ENCODE measurements at regions not wholly inside any gene's neighbourhood (a gene's known extent, or its start where the extent isn't known, plus 50 kb on each side); places are given as distances from the start of the nearest gene placed in this dataset.
"Not testable (repeated sequence)": the region's sequence is repeated elsewhere in the genome, so short reads cannot be mapped to it uniquely, and the experiment has no call there.

DNA sequence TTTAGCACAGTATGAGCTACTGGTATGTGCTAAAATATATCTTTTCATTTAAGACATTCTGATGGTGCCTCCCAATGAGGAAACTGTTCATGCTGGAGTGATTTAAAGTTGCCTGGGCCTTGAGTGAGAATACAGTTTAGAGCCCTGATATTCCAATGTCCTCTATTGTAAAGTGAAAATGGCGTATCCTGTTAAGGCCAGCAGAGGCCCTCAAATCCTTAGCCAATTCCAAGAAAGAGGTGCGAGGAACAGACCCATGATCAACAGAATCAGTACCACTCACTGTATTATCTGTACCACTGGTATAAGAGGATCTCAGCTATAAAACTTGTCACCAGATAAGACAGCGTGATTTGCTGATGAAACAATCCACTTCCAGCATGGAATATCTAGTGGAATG is 273.1 kb upstream of the SLITRK5 start:
- POLR2A ChIA-PET = interaction anchor here (0.6 kb wide), 1 partner anchor 1539 kb away, joined by 3 read pairs; no protein-coding TSS in a partner anchor
- CTCF ChIA-PET = no interaction called here

- POLR2A ChIA-PET = no interaction called here
- CTCF ChIA-PET = no interaction called here
Observed at GRCh38 chr13:87403748-87404432, 267.3 kb upstream of the SLITRK5 start.

DNA sequence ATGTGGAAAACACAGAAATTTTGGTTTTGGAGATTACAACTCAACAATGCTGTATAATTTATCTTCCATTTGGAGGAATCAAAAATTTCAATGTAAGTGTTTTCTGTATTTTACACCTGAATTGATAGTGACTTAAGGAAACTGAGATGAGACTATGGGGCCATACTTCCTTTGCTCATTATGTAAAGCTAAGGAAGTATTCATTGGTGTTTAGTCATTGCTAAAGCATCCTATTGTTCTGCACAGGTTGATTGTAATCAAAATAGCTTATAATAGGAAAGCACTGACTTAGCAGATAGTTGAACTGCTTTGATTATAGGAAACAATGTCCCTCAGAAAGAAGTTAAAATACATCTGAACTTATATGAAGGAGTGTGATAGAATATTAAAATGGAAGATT is 244.4 kb upstream of the SLITRK5 start:
- POLR2A ChIA-PET = no interaction called here
- CTCF ChIA-PET = no interaction called here

- ChIA-PET CTCF (no interaction called here), POLR2A (no interaction called here)
Observed at GRCh38 chr13:87444135-87444534, 227.0 kb upstream of the SLITRK5 start.

DNA sequence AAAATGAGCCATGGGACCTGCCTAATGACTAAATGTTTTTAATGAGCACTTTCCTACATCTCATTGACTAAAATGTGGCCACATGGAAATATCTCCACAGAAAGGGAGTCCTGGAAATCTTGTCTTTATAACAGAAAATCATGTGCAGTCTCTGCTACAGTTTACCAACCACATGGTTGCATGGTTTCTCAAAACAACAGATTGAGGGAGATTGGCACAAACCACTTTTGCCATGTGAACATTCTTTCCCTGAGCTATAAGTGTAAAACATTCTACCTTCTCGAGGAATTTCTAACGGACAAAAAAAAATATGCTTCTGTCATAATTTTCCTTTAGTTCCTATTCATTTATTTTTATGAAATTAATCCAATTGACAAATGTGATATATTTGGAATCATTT is 218.9 kb upstream of the SLITRK5 start:
- ChIA-PET CTCF (no interaction called here), POLR2A (no interaction called here)

- CTCF ChIA-PET = no interaction called here
Observed at GRCh38 chr13:87453244-87453643, 217.9 kb upstream of the SLITRK5 start.

GRCh38 chr13:87459419-87459818 is 211.8 kb upstream of the SLITRK5 start:
- ChIA-PET POLR2A (no interaction called here), CTCF (no interaction called here)

More at GRCh38 chr13:87453244-87453643, 217.9 kb upstream of the SLITRK5 start:
- POLR2A ChIA-PET = no interaction called here

DNA sequence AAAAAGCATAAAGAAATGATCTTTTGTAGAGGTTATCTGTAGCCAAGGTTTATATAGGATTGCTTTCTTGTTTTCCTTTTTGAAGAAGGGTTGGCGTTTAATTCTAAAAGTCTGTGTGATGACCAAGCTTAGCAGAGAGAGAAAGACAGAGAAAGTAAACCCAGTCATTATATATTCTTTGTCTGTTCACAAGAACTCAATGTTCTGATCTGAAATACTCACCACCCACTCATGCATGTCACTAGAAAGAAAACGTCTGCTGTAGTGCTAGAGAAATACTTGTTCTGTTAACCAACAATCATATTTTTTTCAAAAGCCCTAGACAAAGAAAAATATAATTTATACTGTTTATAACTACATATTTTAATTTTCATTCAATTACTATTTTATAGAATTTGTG is 173.7 kb upstream of the SLITRK5 start:
- POLR2A ChIA-PET = no interaction called here
- CTCF ChIA-PET = no interaction called here

DNA sequence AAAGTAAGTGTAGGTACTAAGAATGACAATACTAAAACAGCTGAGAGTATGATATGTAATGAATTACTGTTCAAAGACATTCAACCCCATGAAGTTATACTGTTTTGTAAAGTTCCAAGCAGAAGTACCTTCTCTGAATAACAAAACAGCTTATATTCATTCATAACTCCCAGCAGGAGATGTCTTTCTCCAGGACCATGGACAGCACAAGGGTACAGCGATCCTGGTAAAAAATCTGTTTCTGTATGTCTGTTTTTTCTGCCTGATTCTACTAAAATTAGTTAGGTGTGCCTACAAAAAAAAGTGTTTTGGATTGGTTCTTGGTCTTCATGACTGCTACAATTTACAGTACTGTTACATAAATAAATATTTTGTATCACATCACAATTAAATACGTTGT is 172.5 kb upstream of the SLITRK5 start:
- POLR2A ChIA-PET = no interaction called here
- CTCF ChIA-PET = no interaction called here

DNA sequence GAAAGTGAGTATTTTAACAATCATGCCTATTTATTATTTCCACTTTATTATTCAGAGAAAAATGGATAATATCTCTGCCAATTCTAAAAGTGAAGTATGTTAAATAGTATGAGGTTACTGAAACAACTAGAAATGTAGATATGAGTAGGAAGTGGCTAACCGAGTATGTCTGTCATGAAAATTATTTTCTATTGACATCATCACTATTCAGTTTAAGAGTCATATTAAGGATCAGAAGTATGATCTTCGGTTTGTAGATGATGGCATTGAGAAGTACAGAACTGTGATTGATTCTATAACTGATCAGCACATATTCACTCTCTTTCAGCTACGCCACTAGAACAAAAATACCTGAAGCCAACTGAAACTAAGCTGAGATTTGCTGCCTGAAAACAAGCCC is 146.4 kb upstream of the SLITRK5 start:
- ChIA-PET POLR2A (no interaction called here), CTCF (no interaction called here)

DNA sequence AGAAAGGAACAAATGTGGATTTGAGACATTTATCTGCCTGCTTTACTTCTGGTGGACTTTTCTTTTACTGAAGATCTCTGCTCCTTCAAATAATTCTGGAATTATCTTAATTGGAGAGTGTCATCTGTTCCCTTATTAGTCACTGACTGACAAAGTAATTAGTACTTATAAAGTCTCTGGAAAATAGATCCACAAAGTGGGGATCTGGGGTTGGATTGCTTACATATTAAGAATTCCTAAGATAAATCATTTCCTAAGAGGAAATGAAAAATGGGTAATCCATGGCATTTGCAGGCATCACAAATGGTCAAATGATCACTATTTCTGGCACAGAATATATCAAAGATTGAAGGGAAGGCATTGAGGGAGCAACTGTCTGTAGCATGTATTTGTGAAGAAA is 137.4 kb upstream of the SLITRK5 start:
- CTCF ChIA-PET = no interaction called here
- POLR2A ChIA-PET = no interaction called here

DNA sequence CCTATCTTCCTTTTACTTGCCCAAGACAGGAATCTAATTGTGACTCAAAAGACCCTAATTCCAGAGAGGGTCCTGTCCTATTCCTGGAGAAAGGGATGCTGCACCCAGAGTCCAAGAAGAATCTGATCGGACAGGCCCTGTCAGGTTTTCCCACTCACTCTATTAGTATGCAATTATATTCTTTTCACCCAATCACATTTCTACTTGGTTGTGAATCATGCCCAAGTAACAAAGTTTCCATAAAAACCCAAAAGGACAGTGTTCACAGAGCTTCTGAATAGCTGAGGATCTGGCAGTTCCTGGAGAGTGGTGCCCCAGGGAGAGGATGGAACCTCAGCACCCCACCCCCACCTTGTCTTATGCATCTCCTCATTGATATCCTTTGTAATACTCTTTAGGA is 135.3 kb upstream of the SLITRK5 start:
- ChIA-PET CTCF (no interaction called here), POLR2A (no interaction called here)

GRCh38 chr13:87536499-87536898 is 134.7 kb upstream of the SLITRK5 start:
- ChIA-PET CTCF (no interaction called here), POLR2A (no interaction called here)

GRCh38 chr13:87536899-87537298 is 134.3 kb upstream of the SLITRK5 start:
- ChIA-PET POLR2A (no interaction called here), CTCF (no interaction called here)

DNA sequence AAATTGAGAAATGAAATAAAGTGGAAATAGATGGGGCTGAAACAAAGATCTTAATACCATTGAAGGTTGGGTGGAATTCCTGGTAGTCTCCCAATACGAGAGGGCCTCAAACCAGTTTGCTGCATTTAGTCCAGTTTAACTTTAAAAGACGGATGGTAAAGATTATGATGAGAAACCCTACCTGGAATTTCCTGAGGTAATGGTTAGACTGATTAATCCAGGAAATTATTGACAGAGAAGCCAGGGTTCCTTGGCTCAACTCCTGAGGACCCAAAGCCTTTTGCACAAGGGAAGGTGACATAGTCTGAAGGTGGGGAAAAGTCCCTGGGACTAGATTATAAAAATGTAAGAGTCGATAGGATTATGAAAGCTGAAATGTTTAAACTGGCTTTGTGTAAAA is 133.2 kb upstream of the SLITRK5 start:
- CTCF ChIA-PET = no interaction called here
- POLR2A ChIA-PET = no interaction called here

- CTCF ChIA-PET = no interaction called here
- POLR2A ChIA-PET = no interaction called here
Observed at GRCh38 chr13:87538366-87539052, 132.7 kb upstream of the SLITRK5 start.

DNA sequence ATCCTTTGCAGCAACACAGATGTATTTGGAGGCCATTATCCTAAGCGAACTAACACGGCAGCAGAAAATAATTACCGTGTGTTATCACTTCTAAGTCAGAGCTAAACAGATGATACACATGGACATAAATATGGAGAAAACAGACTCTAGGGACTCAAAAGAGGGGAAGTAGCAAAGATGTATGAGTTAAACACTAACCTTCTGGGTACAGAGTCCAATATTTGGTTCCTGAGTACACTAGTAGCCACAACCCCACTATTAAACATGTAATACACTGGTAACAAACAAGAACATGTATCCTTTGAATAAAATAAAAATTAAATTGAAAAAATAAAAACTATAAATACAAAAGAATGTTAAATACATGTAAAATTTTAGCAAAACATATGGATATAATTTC is 118.0 kb upstream of the SLITRK5 start:
- ChIA-PET POLR2A (no interaction called here), CTCF (no interaction called here)

- CTCF ChIA-PET = no interaction called here
- POLR2A ChIA-PET = no interaction called here
Observed at GRCh38 chr13:87554045-87554444, 117.1 kb upstream of the SLITRK5 start.

GRCh38 chr13:87557788-87558187 is 113.4 kb upstream of the SLITRK5 start:
- POLR2A ChIA-PET = no interaction called here
- CTCF ChIA-PET = no interaction called here

DNA sequence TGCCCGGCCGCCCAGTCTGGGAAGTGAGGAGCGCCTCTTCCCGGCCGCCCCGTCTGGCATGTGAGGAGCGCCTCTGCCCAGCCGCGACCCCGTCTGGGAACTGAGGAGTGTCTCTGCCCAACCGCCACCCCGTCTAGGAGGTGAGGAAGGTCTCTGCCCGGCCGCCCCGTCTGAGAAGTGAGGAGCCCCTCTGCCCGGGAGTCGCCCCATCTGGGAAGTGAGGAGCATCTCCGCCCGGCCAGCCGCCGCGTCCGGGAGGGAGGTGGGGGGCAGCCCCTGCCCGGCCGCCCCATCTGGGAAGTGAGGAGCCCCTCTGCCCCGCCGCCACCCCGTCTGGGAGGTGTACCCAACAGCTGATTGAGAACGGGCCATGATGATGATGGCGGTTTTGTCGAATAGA is 109.6 kb upstream of the SLITRK5 start:
- POLR2A ChIA-PET, CTCF ChIA-PET: not testable (repeated sequence)

- CTCF ChIA-PET = no interaction called here
- POLR2A ChIA-PET = no interaction called here
Observed at GRCh38 chr13:87570669-87571068, 100.5 kb upstream of the SLITRK5 start.

DNA sequence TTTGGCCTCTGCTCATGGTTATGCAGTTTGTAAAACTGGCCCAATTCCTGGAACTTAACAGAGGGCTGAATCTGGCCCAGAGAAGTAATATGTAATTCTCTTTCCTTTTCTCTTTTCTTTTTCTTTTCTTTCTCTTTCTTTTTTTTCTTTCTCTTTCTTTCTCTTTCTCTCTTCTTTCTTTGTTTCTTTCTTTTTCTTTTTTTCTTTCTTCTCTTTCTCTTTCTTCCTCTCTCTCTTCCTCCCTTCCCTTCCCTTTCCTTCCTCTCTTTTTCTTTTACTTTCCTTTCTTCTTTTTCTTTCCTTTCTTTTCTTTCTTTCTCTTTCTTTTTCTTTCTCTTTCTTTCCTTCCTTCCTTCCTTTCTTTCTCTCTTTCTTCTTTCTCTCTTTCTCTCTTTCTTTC is 88.8 kb upstream of the SLITRK5 start:
- ChIA-PET CTCF (no interaction called here), POLR2A (no interaction called here)
